ENCODE measurements at regions not wholly inside any gene's neighbourhood (a gene's known extent, or its start where the extent isn't known, plus 50 kb on each side); places are given as distances from the start of the nearest gene placed in this dataset.

DNA sequence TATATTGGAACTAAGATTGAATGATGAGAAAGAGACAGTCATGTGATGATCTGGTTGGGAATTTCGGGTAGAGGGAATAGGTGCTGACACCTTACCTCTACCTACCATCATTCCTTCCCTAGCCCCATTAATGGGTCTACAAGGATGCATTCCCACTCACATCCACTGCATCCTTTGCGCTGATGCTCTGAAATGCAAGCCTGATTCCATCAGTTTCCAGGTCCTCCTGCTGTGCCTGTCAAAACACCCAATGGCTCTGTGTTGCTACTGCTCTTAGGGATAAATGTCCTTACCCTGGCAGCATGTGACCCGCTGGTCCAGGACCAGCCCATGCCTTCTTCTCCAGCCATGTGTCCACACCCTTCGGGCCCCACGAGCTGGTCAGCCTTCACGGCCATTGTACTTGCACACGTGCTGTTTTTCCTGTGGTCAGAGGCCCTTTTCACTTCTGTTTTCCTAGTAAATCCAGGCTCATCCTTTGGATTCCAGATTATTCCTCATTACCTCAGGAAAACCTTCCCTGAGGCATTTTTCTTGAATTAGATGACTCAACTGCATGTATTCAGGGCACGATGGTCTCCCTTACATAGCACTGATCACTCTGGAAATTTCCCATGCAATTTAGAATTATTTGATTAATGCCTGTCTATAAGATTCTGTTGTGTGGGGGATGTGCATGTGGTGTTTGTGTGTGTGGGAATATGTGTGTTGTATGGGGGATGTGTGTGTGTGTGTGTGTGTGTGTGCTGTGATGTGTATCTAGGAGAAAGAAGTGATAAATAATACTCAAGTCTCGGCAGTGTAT, 185.0 kb downstream of the DIRAS2 start:
- TF ChIP-seq RAD21 (IDR thresholded peaks at IDR 0.05; ENCODE audit: low read depth) (no peak), POLR2AphosphoS5 (IDR thresholded peaks at IDR 0.05; ENCODE audit: low read depth, low read length) (no peak), REST (IDR thresholded peaks at IDR 0.05; ENCODE audit: low read depth) (no peak), YY1 (IDR thresholded peaks at IDR 0.05; ENCODE audit: extremely low read depth, insufficient replicate concordance, low read depth, low read length) (no peak), EZH2phosphoT487 (IDR thresholded peaks at IDR 0.05; ENCODE audit: borderline replicate concordance) (no peak), EZH2 (IDR thresholded peaks at IDR 0.05) (no peak), POLR2A (IDR thresholded peaks at IDR 0.05; ENCODE audit: borderline replicate concordance, extremely low read depth, insufficient read depth, insufficient read length) (no peak), ELF1 (IDR thresholded peaks at IDR 0.05; ENCODE audit: borderline replicate concordance, low read depth) (no peak), SP1 (IDR thresholded peaks at IDR 0.05; ENCODE audit: low read depth) (no peak), CEBPB (IDR thresholded peaks at IDR 0.05; ENCODE audit: low read depth) (no peak)
- TF ChIP-seq, protein P1, sequence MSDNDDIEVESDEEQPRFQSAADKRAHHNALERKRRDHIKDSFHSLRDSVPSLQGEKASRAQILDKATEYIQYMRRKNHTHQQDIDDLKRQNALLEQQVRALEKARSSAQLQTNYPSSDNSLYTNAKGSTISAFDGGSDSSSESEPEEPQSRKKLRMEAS (IDR thresholded peaks at IDR 0.05) = no peak
- TF ChIP-seq, protein P2, sequence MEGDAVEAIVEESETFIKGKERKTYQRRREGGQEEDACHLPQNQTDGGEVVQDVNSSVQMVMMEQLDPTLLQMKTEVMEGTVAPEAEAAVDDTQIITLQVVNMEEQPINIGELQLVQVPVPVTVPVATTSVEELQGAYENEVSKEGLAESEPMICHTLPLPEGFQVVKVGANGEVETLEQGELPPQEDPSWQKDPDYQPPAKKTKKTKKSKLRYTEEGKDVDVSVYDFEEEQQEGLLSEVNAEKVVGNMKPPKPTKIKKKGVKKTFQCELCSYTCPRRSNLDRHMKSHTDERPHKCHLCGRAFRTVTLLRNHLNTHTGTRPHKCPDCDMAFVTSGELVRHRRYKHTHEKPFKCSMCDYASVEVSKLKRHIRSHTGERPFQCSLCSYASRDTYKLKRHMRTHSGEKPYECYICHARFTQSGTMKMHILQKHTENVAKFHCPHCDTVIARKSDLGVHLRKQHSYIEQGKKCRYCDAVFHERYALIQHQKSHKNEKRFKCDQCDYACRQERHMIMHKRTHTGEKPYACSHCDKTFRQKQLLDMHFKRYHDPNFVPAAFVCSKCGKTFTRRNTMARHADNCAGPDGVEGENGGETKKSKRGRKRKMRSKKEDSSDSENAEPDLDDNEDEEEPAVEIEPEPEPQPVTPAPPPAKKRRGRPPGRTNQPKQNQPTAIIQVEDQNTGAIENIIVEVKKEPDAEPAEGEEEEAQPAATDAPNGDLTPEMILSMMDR (IDR thresholded peaks at IDR 0.05 in 2 of 3, conservative IDR thresholded peaks at IDR 0.05 in 1 of 3; ENCODE audit: borderline replicate concordance in 1 of 3, insufficient read depth in 1 of 3, low read depth in 2 of 3, low read length in 2 of 3) = no peak
